ENCODE measurements at regions not wholly inside any gene's neighbourhood (a gene's known extent, or its start where the extent isn't known, plus 50 kb on each side); places are given as distances from the start of the nearest gene placed in this dataset.

- no peak for DNase-seq
Measured at GRCh38 chr10:101299211-101299610, 54.8 kb upstream of the BTRC start.

GRCh38 chr10:101301111-101301731 is 52.7 kb upstream of the BTRC start:
- peak in 1 of 2 experiments; percentile 70 for DNase-seq

GRCh38 chr10:101303087-101303703 is 50.8 kb upstream of the BTRC start:
- DNase-seq = no peak
